ENCODE measurements at regions not wholly inside any gene's neighbourhood (a gene's known extent, or its start where the extent isn't known, plus 50 kb on each side); places are given as distances from the start of the nearest gene placed in this dataset.
"Not testable (repeated sequence)": the region's sequence is repeated elsewhere in the genome, so short reads cannot be mapped to it uniquely, and the experiment has no call there.

GRCh38 chr5:92665506-92665905 lies 915.5 kb downstream of the NR2F1-AS1 start:
- DNase-seq: no peak

GRCh38 chr5:92662741-92663140 lies 918.3 kb downstream of the NR2F1-AS1 start:
- no peak for DNase-seq

GRCh38 chr5:92659246-92659645 lies 921.8 kb downstream of the NR2F1-AS1 start:
- no peak for DNase-seq

GRCh38 chr5:92654601-92655000 lies 926.4 kb downstream of the NR2F1-AS1 start:
- DNase-seq: not testable (repeated sequence)

- DNase-seq: no peak
These were observed 927.1 kb downstream of the NR2F1-AS1 start for GRCh38 chr5:92653730-92654461.

GRCh38 chr5:92652756-92653155 lies 928.3 kb downstream of the NR2F1-AS1 start:
- DNase-seq: no peak

- no peak for DNase-seq
These were observed 936.6 kb downstream of the NR2F1-AS1 start for GRCh38 chr5:92644266-92644886.

- no peak for DNase-seq
These were observed 939.7 kb downstream of the NR2F1-AS1 start for GRCh38 chr5:92641031-92641962.

- no peak for DNase-seq
These were observed 940.7 kb downstream of the NR2F1-AS1 start for GRCh38 chr5:92640340-92640739.

GRCh38 chr5:92637960-92638359 lies 943.1 kb downstream of the NR2F1-AS1 start:
- DNase-seq: no peak

- DNase-seq: no peak
These were observed 943.8 kb downstream of the NR2F1-AS1 start for GRCh38 chr5:92637247-92637646.

- no peak for DNase-seq
These were observed 946.0 kb downstream of the NR2F1-AS1 start for GRCh38 chr5:92635001-92635461.

GRCh38 chr5:92633875-92634487 lies 947.0 kb downstream of the NR2F1-AS1 start:
- no peak for DNase-seq

GRCh38 chr5:92633176-92633575 lies 947.8 kb downstream of the NR2F1-AS1 start:
- DNase-seq: no peak

- not testable (repeated sequence) for DNase-seq
These were observed 949.8 kb downstream of the NR2F1-AS1 start for GRCh38 chr5:92631237-92631701.

- no peak for DNase-seq
These were observed 951.4 kb downstream of the NR2F1-AS1 start for GRCh38 chr5:92629574-92629973.

GRCh38 chr5:92629000-92629399 lies 952.0 kb downstream of the NR2F1-AS1 start:
- DNase-seq: no peak

- DNase-seq: no peak
These were observed 953.8 kb downstream of the NR2F1-AS1 start for GRCh38 chr5:92627186-92627585.

GRCh38 chr5:92616085-92616484 lies 964.9 kb downstream of the NR2F1-AS1 start:
- no peak for DNase-seq

GRCh38 chr5:92613546-92613945 lies 967.5 kb downstream of the NR2F1-AS1 start:
- DNase-seq: no peak

- not testable (repeated sequence) for DNase-seq
These were observed 970.6 kb downstream of the NR2F1-AS1 start for GRCh38 chr5:92610435-92610834.

- DNase-seq: no peak
These were observed 975.4 kb downstream of the NR2F1-AS1 start for GRCh38 chr5:92605591-92605990.

Measured in inflammatory macrophage (primary cell).